PC-3 (cell line): ENCODE measurements at regions not wholly inside any gene's neighbourhood (a gene's known extent, or its start where the extent isn't known, plus 50 kb on each side); places are given as distances from the start of the nearest gene placed in this dataset.

Experiments used
- ATAC-seq: fragments of 200-7000 bp; cut with Tn5 transposase; 2 replicates; pipeline ENCODE4 v1.9.1; 2020; ENCODE audit warnings: mild to moderate bottlenecking, moderate library complexity
- BruUV-seq: library from RNA; stranded (reverse); fragments of 400-500 nt; replicated peaks from 2 replicates; lab custom pipeline; 2021; lab: Mats Ljungman, UMichigan
- CTCF ChIA-PET: fragments of 300-600 bp; sonication (Branson Sonifier 250); formaldehyde crosslinking; loops from one replicate; lab custom pipeline; 2022; ENCODE audit warnings: antibody characterized with exemption; lab: Charles Lee
- POLR2A ChIA-PET: fragments of 300-600 bp; sonication (Branson Sonifier 250); formaldehyde crosslinking; loops from one replicate; lab custom pipeline; 2022; ENCODE audit warnings: antibody characterized with exemption; ENCODE audit not compliant: unreplicated experiment; lab: Charles Lee
- DNase-seq: peaks from one replicate; pipeline ENCODE4 v3.0.0-alpha.2; 2015
- H2AFZ ChIP-seq: fragments of 300-600 bp; sonication (generic); 2 replicates; pipeline ENCODE4 v1.6.0; 2016; ENCODE audit warnings: antibody characterized with exemption, low read length
- H3F3A ChIP-seq: fragments of 300-600 bp; sonication (generic); one replicate; pipeline ENCODE4 v1.6.0; 2017; ENCODE audit warnings: antibody characterized with exemption, low read length, control low read depth, mild to moderate bottlenecking; ENCODE audit not compliant: unreplicated experiment
- H3K27ac ChIP-seq: fragments of 300-600 bp; sonication (generic); 2 replicates; pipeline ENCODE4 v1.5.1; 2016; ENCODE audit warnings: mild to moderate bottlenecking, low read length
- H3K27me3 ChIP-seq: fragments of 300-600 bp; sonication (generic); 2 replicates; pipeline ENCODE4 v1.6.1; 2016; ENCODE audit warnings: low read length, mixed read lengths
- H3K36me3 ChIP-seq: fragments of 300-600 bp; sonication (generic); 2 replicates; pipeline ENCODE4 v1.6.1; 2016; ENCODE audit warnings: low read depth, mixed run types, low read length, mixed read lengths
- H3K4me1 ChIP-seq: fragments of 300-600 bp; sonication (generic); 2 replicates; pipeline ENCODE4 v1.5.1; 2016; ENCODE audit warnings: low read length; ENCODE audit not compliant: insufficient read depth
- H3K4me2 ChIP-seq: fragments of 300-600 bp; sonication (generic); 2 replicates; pipeline ENCODE4 v1.6.0; 2016; ENCODE audit warnings: low read length
- H3K4me3 ChIP-seq: fragments of 300-600 bp; sonication (generic); 2 replicates; pipeline ENCODE4 v1.5.1; 2016; ENCODE audit warnings: mild to moderate bottlenecking, low read length, mixed read lengths
- H3K79me2 ChIP-seq: fragments of 300-600 bp; sonication (generic); 2 replicates; pipeline ENCODE4 v1.6.1; 2017; ENCODE audit warnings: low read length, mixed read lengths
- H3K9ac ChIP-seq: fragments of 300-600 bp; sonication (generic); 2 replicates; pipeline ENCODE4 v1.6.0; 2016; ENCODE audit warnings: mild to moderate bottlenecking, low read length
- H3K9me2 ChIP-seq: fragments of 300-600 bp; sonication (generic); replicated peaks from 2 replicates; pipeline ENCODE4 v1.6.1; 2016; ENCODE audit warnings: mixed run types, low read length, mixed read lengths
- H3K9me3 ChIP-seq: fragments of 300-600 bp; sonication (generic); 2 replicates; pipeline ENCODE4 v1.6.1; 2016; ENCODE audit warnings: low read length, mixed read lengths
- H4K20me1 ChIP-seq: fragments of 300-600 bp; sonication (generic); 2 replicates; pipeline ENCODE4 v1.6.1; 2016; ENCODE audit warnings: low read length, mixed read lengths
- CTCF ChIP-seq: fragments of 300-600 bp; sonication (generic); conservative IDR thresholded peaks from 2 replicates; pipeline ENCODE4 v1.5.1; 2017; ENCODE audit warnings: antibody characterized with exemption, low read depth, mild to moderate bottlenecking, low read length
- EZH2 ChIP-seq: fragments of 300-600 bp; sonication (generic); IDR thresholded peaks from one replicate; pipeline ENCODE4 v1.6.1; 2017; ENCODE audit warnings: antibody characterized with exemption, mild to moderate bottlenecking, low read length; ENCODE audit not compliant: unreplicated experiment
- EZH2phosphoT487 ChIP-seq: fragments of 300-600 bp; sonication (generic); IDR thresholded peaks from 2 replicates; pipeline ENCODE4 v1.6.1; 2018; ENCODE audit warnings: mild to moderate bottlenecking, antibody characterized with exemption, low read length, borderline replicate concordance
- intact Hi-C: fragments of 100-400 bp; cut with micrococcal nuclease; formaldehyde crosslinking; loops from 2 replicates; pipeline ENCODE4 v1.9.0; 2023

- BruUV-seq, result no TSS peak
- POLR2A ChIA-PET, result no interaction called here
These were observed 119.8 kb upstream of the LIPC start for GRCh38 chr15:58312031-58312430.

GRCh38 chr15:58313304-58313703, 118.5 kb upstream of the LIPC start:
- H3K4me1 ChIP-seq, result no peaks in the 10 kb centered on the region
- DNase-seq (no peak), ATAC-seq (no peak)
- H3K27me3 ChIP-seq, result no peaks in the 10 kb centered on the region
- H3K4me3 ChIP-seq, result no peak overlapping the region
- ChIA-PET CTCF (no interaction called here), POLR2A (no interaction called here)
- no peaks in the 10 kb centered on the region for H3F3A ChIP-seq
- H3K9me2 ChIP-seq, result no peaks in the 10 kb centered on the region
- no peaks in the 10 kb centered on the region for H4K20me1 ChIP-seq
- no peak overlapping the region for H2AFZ ChIP-seq
- no peaks in the 10 kb centered on the region for H3K36me3 ChIP-seq
- H3K4me2 ChIP-seq, result no peak overlapping the region
- H3K9ac ChIP-seq, result no peak overlapping the region
- H3K27ac ChIP-seq, result no peak overlapping the region
- H3K9me3 ChIP-seq, result no peaks in the 10 kb centered on the region
- intact Hi-C loops, result no loop called here
- no TSS peak for BruUV-seq
- no peaks in the 10 kb centered on the region for H3K79me2 ChIP-seq
- TF ChIP-seq EZH2phosphoT487, result no peak
- TF ChIP-seq CTCF, result no peak
- no peak for TF ChIP-seq EZH2

More at GRCh38 chr15:58312031-58312430, 119.8 kb upstream of the LIPC start:
- Histone ChIP-seq H3F3A (no peaks in the 10 kb centered on the region), H3K4me2 (no peak overlapping the region), H4K20me1 (no peaks in the 10 kb centered on the region), H3K27me3 (no peaks in the 10 kb centered on the region), H3K27ac (no peak overlapping the region), H3K36me3 (no peaks in the 10 kb centered on the region), H3K79me2 (no peaks in the 10 kb centered on the region), H3K9ac (no peak overlapping the region), H2AFZ (no peak overlapping the region), H3K9me2 (no peaks in the 10 kb centered on the region), H3K4me3 (no peak overlapping the region), H3K9me3 (no peaks in the 10 kb centered on the region), H3K4me1 (0 out of 2 replicates have a peak, but pooled peaks cover under 1% of the 10 kb centered on the region)
- DNase-seq (no peak), ATAC-seq (no peak)
- intact Hi-C loops, result no loop called here
- CTCF ChIA-PET, result no interaction called here
- TF ChIP-seq EZH2phosphoT487, result no peak
- no peak for TF ChIP-seq EZH2
- TF ChIP-seq CTCF, result no peak

GRCh38 chr15:58313810-58314592, 117.8 kb upstream of the LIPC start:
- no peak for ATAC-seq

More at GRCh38 chr15:58313810-58314592, 117.8 kb upstream of the LIPC start:
- Histone ChIP-seq H3K4me1 (no peaks in the 10 kb centered on the region), H3K4me3 (no peak overlapping the region), H3K27me3 (no peaks in the 10 kb centered on the region), H3K9me3 (no peaks in the 10 kb centered on the region), H2AFZ (no peak overlapping the region), H3K79me2 (no peaks in the 10 kb centered on the region), H3F3A (no peaks in the 10 kb centered on the region), H3K36me3 (no peaks in the 10 kb centered on the region), H3K9ac (no peak overlapping the region), H4K20me1 (no peaks in the 10 kb centered on the region), H3K9me2 (no peaks in the 10 kb centered on the region), H3K4me2 (no peak overlapping the region), H3K27ac (no peak overlapping the region)
- ChIA-PET POLR2A (no interaction called here), CTCF (no interaction called here)
- no peak for TF ChIP-seq EZH2phosphoT487
- TF ChIP-seq CTCF, result no peak
- TF ChIP-seq EZH2, result no peak
- no peak for DNase-seq
- BruUV-seq, result no TSS peak
- intact Hi-C loops, result no loop called here
